PC-3 (cell line): ENCODE measurements at regions not wholly inside any gene's neighbourhood (a gene's known extent, or its start where the extent isn't known, plus 50 kb on each side); places are given as distances from the start of the nearest gene placed in this dataset.
"Not testable (repeated sequence)": the region's sequence is repeated elsewhere in the genome, so short reads cannot be mapped to it uniquely, and the experiment has no call there.

Source experiments
- EZH2 ChIP-seq: fragments of 300-600 bp; sonication (generic); IDR thresholded peaks from one replicate; pipeline ENCODE4 v1.6.1; 2017; ENCODE audit warnings: antibody characterized with exemption, mild to moderate bottlenecking, low read length; ENCODE audit not compliant: unreplicated experiment
- EZH2phosphoT487 ChIP-seq: fragments of 300-600 bp; sonication (generic); IDR thresholded peaks from 2 replicates; pipeline ENCODE4 v1.6.1; 2018; ENCODE audit warnings: mild to moderate bottlenecking, antibody characterized with exemption, low read length, borderline replicate concordance
- TF ChIP-seq, protein P1 (sequence below): fragments of 300-600 bp; sonication (generic); conservative IDR thresholded peaks from 2 replicates; pipeline ENCODE4 v1.5.1; 2017; ENCODE audit warnings: antibody characterized with exemption, low read depth, mild to moderate bottlenecking, low read length

DNA sequence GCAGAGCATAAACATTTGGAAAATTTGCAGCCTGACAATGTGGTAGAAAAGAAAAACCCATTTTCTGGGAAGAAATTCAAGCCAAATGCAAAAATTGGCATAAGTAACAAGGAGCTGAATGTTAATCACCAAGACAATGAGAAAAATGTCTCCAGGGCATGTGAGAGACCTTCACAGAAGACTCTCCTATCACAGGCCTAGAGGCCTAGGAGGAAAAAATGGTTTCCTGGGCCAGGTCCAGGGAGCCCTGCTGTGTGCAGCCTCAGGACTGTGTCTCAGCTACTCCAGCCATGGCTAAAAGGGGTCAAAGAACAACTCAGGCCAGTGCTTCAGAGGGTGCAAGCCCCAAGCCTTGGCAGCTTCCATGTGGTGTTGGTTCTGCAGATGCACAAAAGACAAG, 362.4 kb downstream of the FAM47B start:
- TF ChIP-seq, protein P1, sequence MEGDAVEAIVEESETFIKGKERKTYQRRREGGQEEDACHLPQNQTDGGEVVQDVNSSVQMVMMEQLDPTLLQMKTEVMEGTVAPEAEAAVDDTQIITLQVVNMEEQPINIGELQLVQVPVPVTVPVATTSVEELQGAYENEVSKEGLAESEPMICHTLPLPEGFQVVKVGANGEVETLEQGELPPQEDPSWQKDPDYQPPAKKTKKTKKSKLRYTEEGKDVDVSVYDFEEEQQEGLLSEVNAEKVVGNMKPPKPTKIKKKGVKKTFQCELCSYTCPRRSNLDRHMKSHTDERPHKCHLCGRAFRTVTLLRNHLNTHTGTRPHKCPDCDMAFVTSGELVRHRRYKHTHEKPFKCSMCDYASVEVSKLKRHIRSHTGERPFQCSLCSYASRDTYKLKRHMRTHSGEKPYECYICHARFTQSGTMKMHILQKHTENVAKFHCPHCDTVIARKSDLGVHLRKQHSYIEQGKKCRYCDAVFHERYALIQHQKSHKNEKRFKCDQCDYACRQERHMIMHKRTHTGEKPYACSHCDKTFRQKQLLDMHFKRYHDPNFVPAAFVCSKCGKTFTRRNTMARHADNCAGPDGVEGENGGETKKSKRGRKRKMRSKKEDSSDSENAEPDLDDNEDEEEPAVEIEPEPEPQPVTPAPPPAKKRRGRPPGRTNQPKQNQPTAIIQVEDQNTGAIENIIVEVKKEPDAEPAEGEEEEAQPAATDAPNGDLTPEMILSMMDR = not testable (repeated sequence)
- not testable (repeated sequence) for TF ChIP-seq EZH2, EZH2phosphoT487
